ENCODE measurements at regions not wholly inside any gene's neighbourhood (a gene's known extent, or its start where the extent isn't known, plus 50 kb on each side); places are given as distances from the start of the nearest gene placed in this dataset.

DNA sequence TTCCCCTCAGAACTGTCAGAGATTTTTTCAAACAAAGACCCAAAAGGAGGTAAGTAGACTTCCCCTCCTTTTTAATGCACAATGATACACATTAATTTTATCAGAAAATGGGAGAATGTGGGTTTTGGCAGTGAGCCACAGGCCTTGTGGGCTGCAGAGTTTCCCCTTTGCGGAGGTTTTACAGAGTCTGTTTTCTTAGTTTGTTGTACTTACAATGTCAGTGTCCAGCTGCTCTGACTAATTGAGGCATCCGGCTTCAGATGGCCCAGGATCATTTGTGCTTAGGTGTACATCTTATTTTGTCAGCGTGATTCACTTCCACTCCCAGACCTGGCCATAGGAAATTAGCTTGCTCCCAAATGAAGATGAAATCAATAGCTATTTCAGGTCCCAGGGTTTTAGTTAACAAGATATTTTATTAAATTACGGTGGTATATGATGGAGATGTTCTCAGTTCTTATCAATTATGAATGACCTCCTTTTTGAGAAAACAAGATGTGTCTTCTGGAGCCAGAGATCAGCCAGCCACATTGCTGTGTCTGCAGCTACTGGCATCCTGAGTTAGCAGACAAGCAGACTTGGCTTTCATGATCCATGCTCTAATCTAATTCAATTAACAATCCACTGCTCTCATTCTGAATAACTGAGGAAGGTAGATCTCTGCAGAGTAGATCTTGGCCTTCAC lies 1086.6 kb upstream of the SORCS1 start:
- H3K36me3 ChIP-seq = no peaks in the 10 kb centered on the region

DNA sequence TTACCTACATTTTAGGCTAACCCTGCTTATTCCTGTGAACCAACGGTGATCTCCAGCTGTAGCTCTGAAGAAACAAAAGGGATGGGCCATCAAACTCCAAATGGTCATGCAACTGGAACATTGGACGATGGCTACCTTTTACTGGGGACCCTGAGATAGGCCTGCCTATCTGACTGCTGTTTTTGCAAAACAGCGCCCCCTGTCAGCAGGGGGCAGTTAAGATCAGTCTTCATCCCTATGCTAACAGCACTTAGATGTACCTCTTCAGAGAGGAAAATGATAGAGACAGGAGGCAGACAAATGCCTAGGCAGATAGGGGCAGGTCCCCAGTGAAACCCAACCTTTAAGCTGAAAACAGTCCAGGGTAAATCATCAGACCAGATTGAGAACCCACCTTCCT lies 1085.4 kb upstream of the SORCS1 start:
- Histone ChIP-seq H3K4me1 (ENCODE audit: insufficient read depth) (no peaks in the 10 kb centered on the region), H3K4me3 (no peak overlapping the region)
- 78 to 84% (median 79%) methylated on average over 3 of the region's 3 CpGs for WGBS, 3 donors

More for the DNA sequence above, 1086.6 kb upstream of the SORCS1 start:
- Histone ChIP-seq H3K27me3 (no peaks in the 10 kb centered on the region), H3K27ac (no peak overlapping the region), H3K4me3 (no peak overlapping the region), H3K9me3 (no peaks in the 10 kb centered on the region), H3K4me1 (ENCODE audit: insufficient read depth) (no peaks in the 10 kb centered on the region)
- WGBS, 3 donors = 14 to 27% (median 15%) methylated on average over 4 of the region's 4 CpGs
- DNase-seq = no peak
- TF ChIP-seq EP300 (IDR thresholded peaks at IDR 0.05) (no peak), POLR2A (IDR thresholded peaks at IDR 0.05) (no peak)
- TF ChIP-seq, protein P1, sequence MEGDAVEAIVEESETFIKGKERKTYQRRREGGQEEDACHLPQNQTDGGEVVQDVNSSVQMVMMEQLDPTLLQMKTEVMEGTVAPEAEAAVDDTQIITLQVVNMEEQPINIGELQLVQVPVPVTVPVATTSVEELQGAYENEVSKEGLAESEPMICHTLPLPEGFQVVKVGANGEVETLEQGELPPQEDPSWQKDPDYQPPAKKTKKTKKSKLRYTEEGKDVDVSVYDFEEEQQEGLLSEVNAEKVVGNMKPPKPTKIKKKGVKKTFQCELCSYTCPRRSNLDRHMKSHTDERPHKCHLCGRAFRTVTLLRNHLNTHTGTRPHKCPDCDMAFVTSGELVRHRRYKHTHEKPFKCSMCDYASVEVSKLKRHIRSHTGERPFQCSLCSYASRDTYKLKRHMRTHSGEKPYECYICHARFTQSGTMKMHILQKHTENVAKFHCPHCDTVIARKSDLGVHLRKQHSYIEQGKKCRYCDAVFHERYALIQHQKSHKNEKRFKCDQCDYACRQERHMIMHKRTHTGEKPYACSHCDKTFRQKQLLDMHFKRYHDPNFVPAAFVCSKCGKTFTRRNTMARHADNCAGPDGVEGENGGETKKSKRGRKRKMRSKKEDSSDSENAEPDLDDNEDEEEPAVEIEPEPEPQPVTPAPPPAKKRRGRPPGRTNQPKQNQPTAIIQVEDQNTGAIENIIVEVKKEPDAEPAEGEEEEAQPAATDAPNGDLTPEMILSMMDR (IDR thresholded peaks at IDR 0.05) = no peak
- intact Hi-C loops (cut with DNase I) = no loop called here

DNA sequence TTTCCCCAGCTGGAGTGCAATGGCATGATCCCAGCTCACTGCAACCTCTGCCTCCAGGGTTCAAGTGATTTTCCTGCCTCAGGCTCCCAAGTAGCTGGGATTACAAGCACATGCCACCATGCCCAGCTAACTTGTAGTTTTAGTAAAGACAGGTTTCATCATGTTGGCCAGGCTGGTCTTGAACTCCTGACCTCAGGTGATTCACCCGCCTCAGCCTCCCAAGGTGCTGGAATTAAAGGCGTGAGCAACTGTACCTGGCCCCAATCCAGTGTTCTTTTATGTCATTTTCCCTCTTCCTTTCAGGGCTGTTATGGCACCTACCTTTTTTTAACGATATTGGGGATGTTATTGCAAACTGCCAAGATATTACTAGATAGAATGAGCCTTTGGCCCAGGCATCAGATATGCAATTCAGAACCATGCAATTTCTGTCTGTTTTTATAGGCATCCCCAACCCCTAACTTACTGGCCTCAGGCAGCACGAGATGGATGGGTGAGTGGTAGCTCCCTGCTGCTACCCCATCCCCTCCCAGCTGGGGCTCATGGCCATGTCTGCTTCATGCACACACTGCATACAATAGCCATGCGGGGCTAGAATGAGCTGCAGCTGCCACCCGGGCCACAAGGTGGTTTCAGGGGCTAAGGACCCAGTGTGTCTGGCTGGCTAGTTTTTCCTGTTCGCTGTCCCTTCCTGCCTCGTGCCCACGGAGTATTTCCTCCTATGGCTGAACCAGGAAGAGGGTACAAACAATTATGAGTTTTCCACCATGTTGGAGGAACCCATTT lies 1080.1 kb upstream of the SORCS1 start:
- TF ChIP-seq EP300 (IDR thresholded peaks at IDR 0.05) (no peak), POLR2A (IDR thresholded peaks at IDR 0.05) (no peak)
- TF ChIP-seq, protein P1 (IDR thresholded peaks at IDR 0.05) = no peak
- intact Hi-C loops (cut with DNase I) = no loop called here
- no peaks in the 10 kb centered on the region for H3K27me3 ChIP-seq
- no peaks in the 10 kb centered on the region for H3K36me3 ChIP-seq
- no peak overlapping the region for H3K27ac ChIP-seq
- 82 to 92% (median 91%) methylated on average over 9 of the region's 9 CpGs for WGBS, 3 donors
- no peak overlapping the region for H3K4me3 ChIP-seq
- DNase-seq = no peak
- H3K9me3 ChIP-seq = no peaks in the 10 kb centered on the region
- no peaks in the 10 kb centered on the region for H3K4me1 ChIP-seq (ENCODE audit: insufficient read depth)

More for the DNA sequence above, 1085.4 kb upstream of the SORCS1 start:
- no peak for DNase-seq
- Histone ChIP-seq H3K27ac (no peak overlapping the region), H3K9me3 (no peaks in the 10 kb centered on the region), H3K36me3 (no peaks in the 10 kb centered on the region), H3K27me3 (no peaks in the 10 kb centered on the region)
- intact Hi-C loops (cut with DNase I) = no loop called here
- TF ChIP-seq EP300 (IDR thresholded peaks at IDR 0.05) = no peak
- TF ChIP-seq, protein P1 (IDR thresholded peaks at IDR 0.05) = no peak
- TF ChIP-seq POLR2A (IDR thresholded peaks at IDR 0.05) = no peak

DNA sequence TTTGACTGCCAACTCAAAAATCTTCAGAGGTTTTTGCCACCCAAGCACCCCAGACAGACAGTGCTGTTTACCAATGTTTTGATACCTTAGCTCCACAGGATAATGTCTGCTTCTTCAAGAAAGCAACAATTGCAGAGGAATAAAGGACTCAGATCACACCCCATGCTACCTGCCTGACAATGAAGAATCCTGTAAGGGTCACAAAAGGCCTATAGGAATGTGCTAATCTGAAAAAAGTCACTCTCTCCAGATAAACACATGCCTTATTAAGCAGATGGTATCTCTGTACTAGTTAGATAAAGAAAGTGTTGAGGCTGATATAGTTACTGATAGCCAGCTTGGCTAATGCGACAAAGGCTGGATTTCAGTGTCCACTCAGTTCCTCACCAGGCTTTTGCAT lies 1076.7 kb upstream of the SORCS1 start:
- no peak for DNase-seq
- 82 to 93% (median 83%) methylated on average over 1 of the region's 1 CpG for WGBS, 3 donors
- H3K4me1 ChIP-seq (ENCODE audit: insufficient read depth) = no peaks in the 10 kb centered on the region
- no peak overlapping the region for H3K27ac ChIP-seq
- H3K27me3 ChIP-seq = no peaks in the 10 kb centered on the region
- TF ChIP-seq POLR2A (IDR thresholded peaks at IDR 0.05) (no peak), EP300 (IDR thresholded peaks at IDR 0.05) (no peak)
- TF ChIP-seq, protein P1 (IDR thresholded peaks at IDR 0.05) = no peak
- H3K36me3 ChIP-seq = no peaks in the 10 kb centered on the region
- H3K4me3 ChIP-seq = no peak overlapping the region
- no peaks in the 10 kb centered on the region for H3K9me3 ChIP-seq
- intact Hi-C loops (cut with DNase I) = no loop called here

Data from ovary (tissue), 7 donors.